HG03342 (cell line): ENCODE measurements at regions not wholly inside any gene's neighbourhood (a gene's known extent, or its start where the extent isn't known, plus 50 kb on each side); places are given as distances from the start of the nearest gene placed in this dataset.

Source experiments
- ATAC-seq: cut with Tn5 transposase; IDR thresholded peaks from one replicate; pipeline ENCODE4 v1.9.1; 2021; ENCODE audit warnings: mild to moderate bottlenecking, moderate library complexity; ENCODE audit not compliant: unreplicated experiment

- no peak for ATAC-seq
Measured at GRCh38 chr17:74040291-74040690, 163.2 kb upstream of the RPL38 start.

GRCh38 chr17:74040729-74041128 lies 162.7 kb upstream of the RPL38 start:
- no peak for ATAC-seq

GRCh38 chr17:74041869-74042640 lies 161.4 kb upstream of the RPL38 start:
- ATAC-seq: no peak

- no peak for ATAC-seq
Measured at GRCh38 chr17:74042744-74043486, 160.6 kb upstream of the RPL38 start.

- no peak for ATAC-seq
Measured at GRCh38 chr17:74043976-74044375, 159.5 kb upstream of the RPL38 start.

- ATAC-seq: no peak
Measured at GRCh38 chr17:74045608-74046280, 157.7 kb upstream of the RPL38 start.

- ATAC-seq: no peak
Measured at GRCh38 chr17:74049167-74049966, 154.1 kb upstream of the RPL38 start.

- ATAC-seq: no peak
Measured at GRCh38 chr17:74049967-74050458, 153.5 kb upstream of the RPL38 start.

GRCh38 chr17:74051348-74051747 lies 152.1 kb upstream of the RPL38 start:
- no peak for ATAC-seq

- ATAC-seq: no peak
Measured at GRCh38 chr17:74052993-74053711, 150.3 kb upstream of the RPL38 start.

GRCh38 chr17:74053712-74054078 lies 149.8 kb upstream of the RPL38 start:
- ATAC-seq: no peak

GRCh38 chr17:74054249-74054648 lies 149.2 kb upstream of the RPL38 start:
- no peak for ATAC-seq

GRCh38 chr17:74055508-74056160 lies 147.8 kb upstream of the RPL38 start:
- ATAC-seq: no peak

- ATAC-seq: no peak
Measured at GRCh38 chr17:74059479-74060240, 143.8 kb upstream of the RPL38 start.

GRCh38 chr17:74061758-74062157 lies 141.7 kb upstream of the RPL38 start:
- ATAC-seq: no peak

GRCh38 chr17:74062234-74062633 lies 141.2 kb upstream of the RPL38 start:
- no peak for ATAC-seq

- no peak for ATAC-seq
Measured at GRCh38 chr17:74063439-74063838, 140.0 kb upstream of the RPL38 start.

GRCh38 chr17:74070374-74070773 lies 133.1 kb upstream of the RPL38 start:
- ATAC-seq: no peak
